ENCODE measurements at regions not wholly inside any gene's neighbourhood (a gene's known extent, or its start where the extent isn't known, plus 50 kb on each side); places are given as distances from the start of the nearest gene placed in this dataset.

- H3K36me3 ChIP-seq (replicated peaks in 1 of 2; ENCODE audit: control insufficient read depth in 1 of 2, insufficient read depth in 2 of 2, low read length in 1 of 2) = no peaks in the 10 kb centered on the region
- H3K9me2 ChIP-seq = no peaks in the 10 kb centered on the region
- H3K4me2 ChIP-seq = no peak overlapping the region
- POLR2A ChIA-PET = no interaction called here
- H3K4me1 ChIP-seq (ENCODE audit: control insufficient read depth in 1 of 2, insufficient read depth in 2 of 2, low read depth in 1 of 2, low read length in 1 of 2) = peaks cover 0 to 6% of the 10 kb centered on the region in 2 experiments; a peak in 1 of 4 replicates
- CTCF ChIA-PET = interaction anchor here (1.0 kb wide), 1 partner anchor 27 kb away, joined by 4 read pairs; no protein-coding TSS in a partner anchor
- no peaks in the 10 kb centered on the region for H3K9me3 ChIP-seq
- no peak for TF ChIP-seq TAF1 (IDR thresholded peaks at IDR 0.05; ENCODE audit: borderline replicate concordance, low read depth, low read length)
- no peak for TF ChIP-seq NRF1 (IDR thresholded peaks at IDR 0.05; ENCODE audit: low read depth, low read length)
- no peak for TF ChIP-seq MEF2A (IDR thresholded peaks at IDR 0.05; ENCODE audit: borderline replicate concordance, low read depth)
- TF ChIP-seq SIN3A (IDR thresholded peaks at IDR 0.05; ENCODE audit: borderline replicate concordance, low read depth, low read length) = no peak
- no peak for TF ChIP-seq RCOR1 (IDR thresholded peaks at IDR 0.05; ENCODE audit: low read length)
- no peak for TF ChIP-seq IRF3 (IDR thresholded peaks at IDR 0.05; ENCODE audit: low read depth, low read length)
- no peak for TF ChIP-seq TEAD4 (IDR thresholded peaks at IDR 0.05; ENCODE audit: borderline replicate concordance, insufficient read depth)
- TF ChIP-seq PBX3 (IDR thresholded peaks at IDR 0.05) = no peak
- no peak for TF ChIP-seq USF2 (IDR thresholded peaks at IDR 0.05; ENCODE audit: borderline replicate concordance, low read depth, low read length)
- no peak for TF ChIP-seq CTCF (IDR thresholded peaks at IDR 0.05)
- TF ChIP-seq RXRA (IDR thresholded peaks at IDR 0.05; ENCODE audit: borderline replicate concordance, low read depth) = no peak
- TF ChIP-seq FOSL2 (IDR thresholded peaks at IDR 0.05; ENCODE audit: borderline replicate concordance, low read depth) = no peak
- TF ChIP-seq GATA2 (CRISPR knock-in tag; IDR thresholded peaks at IDR 0.05) = no peak
- no peak for TF ChIP-seq RFX5 (IDR thresholded peaks at IDR 0.05; ENCODE audit: low read length)
- no peak for TF ChIP-seq YY1 (IDR thresholded peaks at IDR 0.05; ENCODE audit: low read depth)
- TF ChIP-seq CHD2 (IDR thresholded peaks at IDR 0.05; ENCODE audit: low read length, partially characterized antibody) = no peak
- TF ChIP-seq SMC3 (IDR thresholded peaks at IDR 0.05; ENCODE audit: low read depth, low read length) = no peak
- TF ChIP-seq FOXM1 (IDR thresholded peaks at IDR 0.05; ENCODE audit: low read depth) = no peak
- no peak for TF ChIP-seq TCF12 (IDR thresholded peaks at IDR 0.05)
- H3K79me2 ChIP-seq (ENCODE audit: insufficient read depth) = no peaks in the 10 kb centered on the region
- H3K9ac ChIP-seq = no peak overlapping the region
- no peaks in the 10 kb centered on the region for H3F3A ChIP-seq (replicated peaks; ENCODE audit: insufficient read depth)
- DNase-seq = no peak
- H3K4me3 ChIP-seq (ENCODE audit: low read depth in 2 of 2, low read length in 1 of 2) = no peak overlapping the region
- no peaks in the 10 kb centered on the region for H3K27me3 ChIP-seq (ENCODE audit: insufficient read depth)
- H4K20me1 ChIP-seq (ENCODE audit: insufficient read depth) = no peaks in the 10 kb centered on the region
- H2AFZ ChIP-seq (ENCODE audit: low read depth) = no peak overlapping the region
- WGBS (ENCODE audit: low lambda C conversion rate) = 56% methylated on average over 3 of the region's 3 CpGs
- H3K27ac ChIP-seq (ENCODE audit: low read depth in 2 of 2, low read length in 1 of 2) = no peak overlapping the region; a peak in 1 of 4 replicates
Observed at GRCh38 chr18:51250458-51251024, 53.1 kb upstream of the MEX3C start.

All from SK-N-SH (cell line).